KMS-11 (cell line): ENCODE measurements at regions not wholly inside any gene's neighbourhood (a gene's known extent, or its start where the extent isn't known, plus 50 kb on each side); places are given as distances from the start of the nearest gene placed in this dataset.

ENCODE experiments used
- H2AFZ ChIP-seq: fragments of 200-600 bp; sonication (generic); 2 replicates; pipeline ENCODE4 v1.6.1; 2016; ENCODE audit warnings: antibody characterized with exemption, mixed run types, low read depth
- H3K27ac ChIP-seq: fragments of 200-600 bp; sonication (generic); 2 replicates; pipeline ENCODE4 v1.6.1; 2016; ENCODE audit warnings: mild to moderate bottlenecking, mixed run types
- H3K27me3 ChIP-seq: fragments of 200-600 bp; sonication (generic); 2 replicates; pipeline ENCODE4 v1.6.1; 2017; ENCODE audit warnings: mild to moderate bottlenecking, low read depth, mixed run types, moderate library complexity; ENCODE audit not compliant: insufficient read depth
- H3K36me3 ChIP-seq: fragments of 200-600 bp; sonication (generic); 2 replicates; pipeline ENCODE4 v1.6.1; 2017; ENCODE audit warnings: mild to moderate bottlenecking, mixed run types; ENCODE audit not compliant: insufficient read depth
- H3K4me1 ChIP-seq: fragments of 200-600 bp; sonication (generic); 2 replicates; pipeline ENCODE4 v1.6.1; 2016; ENCODE audit warnings: mild to moderate bottlenecking, low read depth, mixed run types; ENCODE audit not compliant: poor library complexity, severe bottlenecking
- H3K4me2 ChIP-seq: fragments of 200-600 bp; sonication (generic); 2 replicates; pipeline ENCODE4 v1.7.0; 2016; ENCODE audit warnings: mild to moderate bottlenecking, mixed run types
- H3K4me3 ChIP-seq: fragments of 200-600 bp; sonication (generic); IDR thresholded peaks from 2 replicates; pipeline ENCODE4 v1.6.1; 2017; ENCODE audit warnings: low read depth, low read length, mixed read lengths; ENCODE audit not compliant: insufficient read depth
- H3K79me2 ChIP-seq: fragments of 200-600 bp; sonication (generic); 2 replicates; pipeline ENCODE4 v1.6.1; 2016; ENCODE audit warnings: low read depth, mixed run types; ENCODE audit not compliant: insufficient read depth
- H3K9ac ChIP-seq: fragments of 200-600 bp; sonication (generic); 2 replicates; pipeline ENCODE4 v1.6.1; 2016; ENCODE audit warnings: mild to moderate bottlenecking, mixed run types
- H4K20me1 ChIP-seq: fragments of 200-600 bp; sonication (generic); 2 replicates; pipeline ENCODE4 v1.6.1; 2016; ENCODE audit warnings: mild to moderate bottlenecking, mixed run types; ENCODE audit not compliant: insufficient read depth
- TF ChIP-seq, protein P1 (sequence below): fragments of 200-600 bp; sonication (generic); conservative IDR thresholded peaks from 2 replicates; pipeline ENCODE4 v1.6.1; 2017; ENCODE audit warnings: low read depth, mild to moderate bottlenecking, antibody characterized with exemption, low read length, moderate library complexity, mixed read lengths

GRCh38 chr11:130778705-130779104, 137.6 kb downstream of the SNX19 start:
- H3K27ac ChIP-seq = no peak overlapping the region
- no peak overlapping the region for H3K4me3 ChIP-seq
- H3K9ac ChIP-seq = no peak overlapping the region
- TF ChIP-seq, protein P1, sequence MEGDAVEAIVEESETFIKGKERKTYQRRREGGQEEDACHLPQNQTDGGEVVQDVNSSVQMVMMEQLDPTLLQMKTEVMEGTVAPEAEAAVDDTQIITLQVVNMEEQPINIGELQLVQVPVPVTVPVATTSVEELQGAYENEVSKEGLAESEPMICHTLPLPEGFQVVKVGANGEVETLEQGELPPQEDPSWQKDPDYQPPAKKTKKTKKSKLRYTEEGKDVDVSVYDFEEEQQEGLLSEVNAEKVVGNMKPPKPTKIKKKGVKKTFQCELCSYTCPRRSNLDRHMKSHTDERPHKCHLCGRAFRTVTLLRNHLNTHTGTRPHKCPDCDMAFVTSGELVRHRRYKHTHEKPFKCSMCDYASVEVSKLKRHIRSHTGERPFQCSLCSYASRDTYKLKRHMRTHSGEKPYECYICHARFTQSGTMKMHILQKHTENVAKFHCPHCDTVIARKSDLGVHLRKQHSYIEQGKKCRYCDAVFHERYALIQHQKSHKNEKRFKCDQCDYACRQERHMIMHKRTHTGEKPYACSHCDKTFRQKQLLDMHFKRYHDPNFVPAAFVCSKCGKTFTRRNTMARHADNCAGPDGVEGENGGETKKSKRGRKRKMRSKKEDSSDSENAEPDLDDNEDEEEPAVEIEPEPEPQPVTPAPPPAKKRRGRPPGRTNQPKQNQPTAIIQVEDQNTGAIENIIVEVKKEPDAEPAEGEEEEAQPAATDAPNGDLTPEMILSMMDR = no peak
- H3K79me2 ChIP-seq = no peaks in the 10 kb centered on the region
- no peak overlapping the region for H2AFZ ChIP-seq
- H4K20me1 ChIP-seq = no peaks in the 10 kb centered on the region
- no peaks in the 10 kb centered on the region for H3K4me1 ChIP-seq
- no peaks in the 10 kb centered on the region for H3K27me3 ChIP-seq
- H3K36me3 ChIP-seq = no peaks in the 10 kb centered on the region
- no peak overlapping the region for H3K4me2 ChIP-seq

GRCh38 chr11:130779267-130779666, 137.0 kb downstream of the SNX19 start:
- no peaks in the 10 kb centered on the region for H4K20me1 ChIP-seq
- no peak overlapping the region for H3K9ac ChIP-seq
- H3K4me2 ChIP-seq = no peak overlapping the region
- no peak overlapping the region for H3K27ac ChIP-seq
- H3K27me3 ChIP-seq = no peaks in the 10 kb centered on the region
- TF ChIP-seq, protein P1 = no peak
- H3K4me3 ChIP-seq = no peak overlapping the region
- H2AFZ ChIP-seq = no peak overlapping the region
- no peaks in the 10 kb centered on the region for H3K79me2 ChIP-seq
- no peaks in the 10 kb centered on the region for H3K4me1 ChIP-seq
- H3K36me3 ChIP-seq = no peaks in the 10 kb centered on the region

GRCh38 chr11:130779943-130780342, 136.3 kb downstream of the SNX19 start:
- H3K4me2 ChIP-seq = no peak overlapping the region
- no peaks in the 10 kb centered on the region for H4K20me1 ChIP-seq
- H3K4me1 ChIP-seq = no peaks in the 10 kb centered on the region
- H3K79me2 ChIP-seq = no peaks in the 10 kb centered on the region
- no peaks in the 10 kb centered on the region for H3K36me3 ChIP-seq
- H2AFZ ChIP-seq = no peak overlapping the region
- no peak overlapping the region for H3K9ac ChIP-seq
- no peak overlapping the region for H3K4me3 ChIP-seq
- no peaks in the 10 kb centered on the region for H3K27me3 ChIP-seq
- TF ChIP-seq, protein P1 = no peak
- H3K27ac ChIP-seq = no peak overlapping the region

DNA sequence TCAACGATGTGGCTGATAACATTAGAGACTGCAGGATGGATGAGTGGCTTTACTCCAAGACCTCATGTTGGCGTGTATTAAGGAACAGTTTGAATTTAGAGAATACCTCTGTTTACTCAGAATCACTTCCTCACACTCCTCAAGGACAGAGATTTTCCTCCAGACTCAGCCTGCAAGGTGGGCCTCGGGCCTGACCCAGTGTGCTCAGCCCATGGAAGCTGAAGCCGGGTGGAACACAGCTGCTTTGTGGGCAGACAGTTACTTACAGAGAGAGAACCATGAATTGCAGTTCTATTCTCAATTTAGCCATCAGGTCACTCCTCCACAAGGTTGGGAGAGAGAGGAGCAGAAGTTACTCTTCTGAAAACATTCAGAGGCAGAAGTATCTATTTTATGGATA, 135.8 kb downstream of the SNX19 start:
- Histone ChIP-seq H3K79me2 (no peaks in the 10 kb centered on the region), H2AFZ (no peak overlapping the region), H3K36me3 (no peaks in the 10 kb centered on the region), H3K9ac (no peak overlapping the region), H3K4me1 (no peaks in the 10 kb centered on the region), H3K27ac (no peak overlapping the region), H3K4me2 (no peak overlapping the region), H4K20me1 (no peaks in the 10 kb centered on the region), H3K4me3 (no peak overlapping the region), H3K27me3 (no peaks in the 10 kb centered on the region)
- TF ChIP-seq, protein P1 = no peak
